Ascending aorta (tissue), 2 donors: ENCODE measurements at regions not wholly inside any gene's neighbourhood (a gene's known extent, or its start where the extent isn't known, plus 50 kb on each side); places are given as distances from the start of the nearest gene placed in this dataset.

Source experiments
- DNase-seq, 2 donors: peaks; one replicate each; pipeline ENCODE4 v3.0.0-alpha.2; 2019; ENCODE audit warnings: low spot score in 2 of 2
- H3K27ac ChIP-seq, 2 donors: fragments of 200-600 bp; sonication (generic); one replicate each; pipeline ENCODE4 v1.5.1; 2016 to 2017; ENCODE audit warnings: mild to moderate bottlenecking in 1 of 2
- H3K27me3 ChIP-seq: fragments of 200-600 bp; sonication (generic); one replicate; pipeline ENCODE4 v1.5.1; 2017
- H3K36me3 ChIP-seq, 2 donors: fragments of 200-600 bp; sonication (generic); one replicate each; pipeline ENCODE4 v1.5.1; 2016
- H3K4me1 ChIP-seq, 2 donors: fragments of 200-600 bp; sonication (generic); one replicate each; pipeline ENCODE4 v1.5.1; 2016 to 2017; ENCODE audit warnings: mild to moderate bottlenecking in 1 of 2
- H3K4me3 ChIP-seq, 2 donors: fragments of 200-600 bp; sonication (generic); one replicate each; pipeline ENCODE4 v1.5.1; 2016 to 2017; ENCODE audit warnings: mild to moderate bottlenecking in 1 of 2
- H3K9me3 ChIP-seq, 2 donors: fragments of 200-600 bp; sonication (generic); one replicate each; pipeline ENCODE4 v1.5.1; 2016
- intact Hi-C: fragments of 100-400 bp; cut with DNase I; formaldehyde crosslinking; loops from one replicate; pipeline ENCODE4 v1.15.1; 2023
- TF ChIP-seq, protein P1 (sequence below), 3 experiments: fragments of 200-600 bp in 2 of 3; fragments of 450-650 bp in 1 of 3; sonication (generic) in 2 of 3; IDR thresholded peaks; one replicate each; pipeline ENCODE4 v1.5.1; 2016 to 2019; ENCODE audit warnings: antibody characterized with exemption in 3 of 3, mild to moderate bottlenecking in 1 of 3, moderate library complexity in 1 of 3

DNA sequence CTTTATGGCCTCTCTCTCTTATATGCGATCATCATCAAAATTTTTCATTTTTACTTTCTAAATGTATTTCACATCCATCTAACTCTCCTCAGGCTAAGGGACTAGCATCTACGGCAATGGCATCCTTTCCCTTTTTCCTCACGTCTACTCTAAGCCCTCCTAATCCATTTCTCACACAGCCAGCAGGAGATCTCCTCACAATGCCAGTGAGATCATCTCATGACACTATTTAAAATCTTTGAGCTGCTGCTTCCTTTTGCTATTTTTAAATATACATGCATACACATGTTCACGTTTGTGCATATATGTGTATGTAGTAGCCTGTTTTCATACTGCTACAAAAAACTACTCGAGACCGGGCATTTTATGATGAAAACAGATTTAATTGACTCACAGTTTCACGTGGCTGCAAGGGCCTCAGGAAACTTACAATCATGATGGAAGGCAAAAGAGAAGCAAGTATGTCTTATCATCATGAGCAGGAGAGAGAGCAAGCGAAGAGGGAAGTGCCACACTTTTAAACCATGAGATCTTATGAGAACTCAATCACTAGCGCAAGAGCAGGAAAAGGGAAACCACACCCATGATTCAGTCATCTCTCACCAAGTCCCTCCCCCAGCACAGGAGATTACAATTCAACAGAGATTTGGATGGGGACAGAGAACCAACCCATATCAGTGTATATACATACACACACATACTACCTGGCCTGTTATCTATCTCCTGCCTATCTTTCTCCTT is 599.2 kb upstream of the ROBO1 start:
- TF ChIP-seq, protein P1, sequence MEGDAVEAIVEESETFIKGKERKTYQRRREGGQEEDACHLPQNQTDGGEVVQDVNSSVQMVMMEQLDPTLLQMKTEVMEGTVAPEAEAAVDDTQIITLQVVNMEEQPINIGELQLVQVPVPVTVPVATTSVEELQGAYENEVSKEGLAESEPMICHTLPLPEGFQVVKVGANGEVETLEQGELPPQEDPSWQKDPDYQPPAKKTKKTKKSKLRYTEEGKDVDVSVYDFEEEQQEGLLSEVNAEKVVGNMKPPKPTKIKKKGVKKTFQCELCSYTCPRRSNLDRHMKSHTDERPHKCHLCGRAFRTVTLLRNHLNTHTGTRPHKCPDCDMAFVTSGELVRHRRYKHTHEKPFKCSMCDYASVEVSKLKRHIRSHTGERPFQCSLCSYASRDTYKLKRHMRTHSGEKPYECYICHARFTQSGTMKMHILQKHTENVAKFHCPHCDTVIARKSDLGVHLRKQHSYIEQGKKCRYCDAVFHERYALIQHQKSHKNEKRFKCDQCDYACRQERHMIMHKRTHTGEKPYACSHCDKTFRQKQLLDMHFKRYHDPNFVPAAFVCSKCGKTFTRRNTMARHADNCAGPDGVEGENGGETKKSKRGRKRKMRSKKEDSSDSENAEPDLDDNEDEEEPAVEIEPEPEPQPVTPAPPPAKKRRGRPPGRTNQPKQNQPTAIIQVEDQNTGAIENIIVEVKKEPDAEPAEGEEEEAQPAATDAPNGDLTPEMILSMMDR (IDR thresholded peaks at IDR 0.05) = no peak
- Histone ChIP-seq H3K4me1 (no peaks in the 10 kb centered on the region), H3K4me3 (no peak overlapping the region), H3K27ac (no peak overlapping the region), H3K9me3 (no peaks in the 10 kb centered on the region), H3K36me3 (no peaks in the 10 kb centered on the region), H3K27me3 (no peaks in the 10 kb centered on the region)
- intact Hi-C loops = no loop called here
- DNase-seq = no peak

DNA sequence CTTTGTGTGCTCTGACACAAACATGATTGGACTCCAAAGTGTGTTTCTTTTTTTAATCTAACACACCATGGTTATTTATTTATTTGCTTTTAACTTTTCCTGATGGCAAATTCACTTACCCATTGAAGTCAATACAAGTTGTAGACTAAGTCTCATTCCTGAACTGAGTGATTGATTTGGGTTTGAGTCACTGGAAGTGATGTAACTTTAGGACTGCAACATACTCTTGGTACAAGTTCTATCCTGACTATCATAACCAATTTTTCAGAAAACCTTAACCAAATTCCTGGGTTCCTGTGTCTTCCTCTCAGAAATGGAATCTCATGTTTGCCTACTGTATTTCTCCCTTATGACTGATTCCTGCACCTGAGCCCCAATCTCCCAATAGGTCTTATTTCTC is 590.0 kb upstream of the ROBO1 start:
- intact Hi-C loops = no loop called here
- TF ChIP-seq, protein P1 (IDR thresholded peaks at IDR 0.05) = no peak
- Histone ChIP-seq H3K4me3 (no peak overlapping the region), H3K27ac (no peak overlapping the region), H3K27me3 (no peaks in the 10 kb centered on the region), H3K4me1 (no peaks in the 10 kb centered on the region), H3K9me3 (no peaks in the 10 kb centered on the region), H3K36me3 (no peaks in the 10 kb centered on the region)
- no peak for DNase-seq

DNA sequence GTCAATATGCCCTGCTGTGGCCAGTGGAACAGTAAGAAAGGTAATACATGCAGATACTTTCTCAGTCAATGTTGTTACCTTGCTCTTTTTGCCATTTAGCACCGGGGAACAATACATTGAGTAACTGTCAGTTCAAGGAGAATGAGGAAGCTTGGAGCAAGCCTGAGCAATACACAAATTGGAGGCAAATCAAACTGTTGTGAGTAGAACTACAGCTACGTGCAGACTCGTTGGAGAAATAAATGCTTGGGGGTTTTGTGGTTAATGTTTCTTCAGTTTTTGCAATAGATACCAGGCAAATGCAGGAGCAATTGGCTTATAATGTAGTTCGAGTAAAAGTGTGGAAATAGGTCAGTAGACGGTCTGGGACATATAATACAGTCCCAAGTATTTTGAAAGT is 587.3 kb upstream of the ROBO1 start:
- H3K9me3 ChIP-seq = no peaks in the 10 kb centered on the region
- H3K4me3 ChIP-seq = no peak overlapping the region
- no peaks in the 10 kb centered on the region for H3K36me3 ChIP-seq
- H3K27me3 ChIP-seq = no peaks in the 10 kb centered on the region
- intact Hi-C loops = no loop called here
- no peak for DNase-seq
- no peak overlapping the region for H3K27ac ChIP-seq
- H3K4me1 ChIP-seq = no peaks in the 10 kb centered on the region
- TF ChIP-seq, protein P1 (IDR thresholded peaks at IDR 0.05) = no peak

DNA sequence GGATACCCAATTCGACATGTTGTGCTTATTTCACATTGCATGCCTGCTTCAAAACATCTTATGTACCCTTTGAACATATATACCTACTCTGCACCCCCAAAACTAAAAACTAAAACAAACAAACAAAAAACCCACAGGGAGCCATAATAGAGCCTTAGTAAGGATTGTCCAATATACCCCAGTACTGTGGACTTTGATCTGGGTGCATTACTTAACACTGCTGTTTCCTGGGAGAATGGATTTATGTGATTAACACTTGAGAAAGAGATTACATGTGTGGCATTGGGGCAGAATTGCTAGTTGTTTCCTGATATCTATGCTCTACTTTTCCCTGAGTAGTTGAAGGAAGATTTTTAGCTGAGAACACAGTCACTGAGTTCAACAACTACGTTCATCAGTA is 583.4 kb upstream of the ROBO1 start:
- H3K9me3 ChIP-seq = no peaks in the 10 kb centered on the region
- TF ChIP-seq, protein P1 (IDR thresholded peaks at IDR 0.05) = no peak
- no peak overlapping the region for H3K4me3 ChIP-seq
- no peaks in the 10 kb centered on the region for H3K4me1 ChIP-seq
- DNase-seq = no peak
- H3K36me3 ChIP-seq = no peaks in the 10 kb centered on the region
- intact Hi-C loops = no loop called here
- H3K27me3 ChIP-seq = no peaks in the 10 kb centered on the region
- no peak overlapping the region for H3K27ac ChIP-seq

DNA sequence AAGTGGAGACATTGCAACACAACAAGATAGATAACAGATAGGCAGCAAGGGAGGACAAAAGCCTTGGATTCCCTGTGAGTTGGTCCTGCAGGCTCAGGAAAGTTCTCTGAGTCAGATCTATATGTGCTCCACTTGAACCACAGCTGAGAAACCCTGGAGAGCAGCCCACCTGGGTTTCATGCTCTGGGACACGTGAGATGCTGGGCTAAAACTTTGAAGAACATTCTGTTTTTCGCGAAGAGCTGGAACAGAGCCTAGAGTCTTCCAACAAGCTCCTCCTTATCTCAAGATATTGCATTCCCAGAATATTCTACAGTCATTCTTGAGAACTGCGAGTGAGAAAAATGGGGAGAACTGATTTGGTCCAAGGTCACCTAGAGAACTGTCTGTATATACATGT is 583.0 kb upstream of the ROBO1 start:
- no peaks in the 10 kb centered on the region for H3K36me3 ChIP-seq
- DNase-seq = no peak
- no peaks in the 10 kb centered on the region for H3K9me3 ChIP-seq
- intact Hi-C loops = no loop called here
- no peak overlapping the region for H3K4me3 ChIP-seq
- no peaks in the 10 kb centered on the region for H3K27me3 ChIP-seq
- no peak overlapping the region for H3K27ac ChIP-seq
- no peaks in the 10 kb centered on the region for H3K4me1 ChIP-seq
- TF ChIP-seq, protein P1 (IDR thresholded peaks at IDR 0.05) = no peak

DNA sequence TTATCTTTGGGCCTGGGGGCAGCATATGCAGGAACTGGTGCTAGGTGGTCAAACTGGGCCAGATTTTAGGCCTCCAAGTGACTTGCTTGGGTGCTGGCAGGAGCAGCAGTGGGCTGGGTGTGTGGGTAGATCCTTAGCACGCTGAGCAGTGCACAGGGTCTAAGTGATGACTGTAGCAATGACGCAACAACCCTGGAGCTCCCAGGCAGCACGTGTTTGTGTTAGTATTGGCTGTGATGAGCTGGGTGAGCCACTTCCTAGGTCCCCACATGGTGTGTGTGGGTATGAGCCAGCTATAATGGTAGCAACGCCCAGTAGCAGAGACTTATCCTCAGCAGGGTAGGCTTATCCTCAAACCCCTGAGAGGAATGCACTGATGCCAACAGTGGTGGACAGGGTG is 570.6 kb upstream of the ROBO1 start:
- no peak overlapping the region for H3K4me3 ChIP-seq
- intact Hi-C loops = no loop called here
- H3K36me3 ChIP-seq = no peaks in the 10 kb centered on the region
- H3K27ac ChIP-seq = no peak overlapping the region
- H3K4me1 ChIP-seq = no peaks in the 10 kb centered on the region
- no peaks in the 10 kb centered on the region for H3K9me3 ChIP-seq
- no peaks in the 10 kb centered on the region for H3K27me3 ChIP-seq
- DNase-seq = no peak
- TF ChIP-seq, protein P1 (IDR thresholded peaks at IDR 0.05) = no peak
